Right lobe of liver (tissue), 4 donors: ENCODE measurements at regions not wholly inside any gene's neighbourhood (a gene's known extent, or its start where the extent isn't known, plus 50 kb on each side); places are given as distances from the start of the nearest gene placed in this dataset.

Experiments
- CTCF ChIP-seq, 4 donors: fragments of 200-600 bp in 3 of 4; fragments of 450-650 bp in 1 of 4; IDR thresholded peaks; one replicate each; pipeline versions ENCODE4 v1.5.1 to v1.8.0; 2016 to 2022; ENCODE audit warnings: antibody characterized with exemption in 4 of 4, mild to moderate bottlenecking in 2 of 4
- POLR2A ChIP-seq: fragments of 450-650 bp; IDR thresholded peaks from one replicate; pipeline ENCODE4 v1.6.1; 2017; ENCODE audit warnings: antibody characterized with exemption, mild to moderate bottlenecking
- donor health status: DM: no; HTN: no; CAD: no.
- donor health status: DM: no; HTN: no; CAD: no.
- donor health status: DM: no; HTN: yes; CAD: no.

GRCh38 chr20:60862601-60863000, 389.5 kb upstream of the CDH4 start:
- TF ChIP-seq CTCF (IDR thresholded peaks at IDR 0.05), result no peak
- TF ChIP-seq POLR2A, result no peak
